ENCODE measurements at regions not wholly inside any gene's neighbourhood (a gene's known extent, or its start where the extent isn't known, plus 50 kb on each side); places are given as distances from the start of the nearest gene placed in this dataset.

DNA sequence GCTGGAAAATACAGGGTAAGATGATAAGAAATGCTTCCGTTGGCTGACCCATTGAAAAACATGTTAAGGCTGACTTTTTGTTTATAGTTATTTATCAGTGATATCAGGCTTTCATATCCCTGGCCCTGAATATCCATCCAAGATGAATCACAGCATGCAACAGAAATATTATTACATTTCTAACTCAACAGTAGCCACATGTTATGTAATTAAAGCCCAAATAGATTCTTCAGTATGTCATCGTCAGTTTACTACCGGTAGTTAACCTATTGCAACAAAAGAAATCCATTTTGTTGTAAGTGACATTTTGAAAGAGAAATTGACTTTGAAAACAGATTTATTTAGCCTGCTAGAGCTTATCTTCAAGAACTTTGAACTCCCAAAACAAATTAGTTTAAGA is 354.1 kb upstream of the CELF2 start:
- H3K4me3 ChIP-seq: no peak overlapping the region
- peaks cover 6% of the 10 kb centered on the region for H3K4me1 ChIP-seq
- no peak overlapping the region for H3K27ac ChIP-seq
- no peaks in the 10 kb centered on the region for H3K9me3 ChIP-seq
- DNase-seq (ENCODE audit: extremely low spot score in 2 of 2): no peak
- intact Hi-C loops (cut with DNase I): no loop called here
- H3K36me3 ChIP-seq: no peaks in the 10 kb centered on the region
- no peak for TF ChIP-seq POLR2A (IDR thresholded peaks at IDR 0.05)
- TF ChIP-seq, protein P1, sequence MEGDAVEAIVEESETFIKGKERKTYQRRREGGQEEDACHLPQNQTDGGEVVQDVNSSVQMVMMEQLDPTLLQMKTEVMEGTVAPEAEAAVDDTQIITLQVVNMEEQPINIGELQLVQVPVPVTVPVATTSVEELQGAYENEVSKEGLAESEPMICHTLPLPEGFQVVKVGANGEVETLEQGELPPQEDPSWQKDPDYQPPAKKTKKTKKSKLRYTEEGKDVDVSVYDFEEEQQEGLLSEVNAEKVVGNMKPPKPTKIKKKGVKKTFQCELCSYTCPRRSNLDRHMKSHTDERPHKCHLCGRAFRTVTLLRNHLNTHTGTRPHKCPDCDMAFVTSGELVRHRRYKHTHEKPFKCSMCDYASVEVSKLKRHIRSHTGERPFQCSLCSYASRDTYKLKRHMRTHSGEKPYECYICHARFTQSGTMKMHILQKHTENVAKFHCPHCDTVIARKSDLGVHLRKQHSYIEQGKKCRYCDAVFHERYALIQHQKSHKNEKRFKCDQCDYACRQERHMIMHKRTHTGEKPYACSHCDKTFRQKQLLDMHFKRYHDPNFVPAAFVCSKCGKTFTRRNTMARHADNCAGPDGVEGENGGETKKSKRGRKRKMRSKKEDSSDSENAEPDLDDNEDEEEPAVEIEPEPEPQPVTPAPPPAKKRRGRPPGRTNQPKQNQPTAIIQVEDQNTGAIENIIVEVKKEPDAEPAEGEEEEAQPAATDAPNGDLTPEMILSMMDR (IDR thresholded peaks at IDR 0.05): no peak
- TF ChIP-seq POLR2AphosphoS5 (IDR thresholded peaks at IDR 0.05; ENCODE audit: insufficient read depth in 1 of 2, low read depth in 1 of 2): no peak
- H3K27me3 ChIP-seq: no peaks in the 10 kb centered on the region

DNA sequence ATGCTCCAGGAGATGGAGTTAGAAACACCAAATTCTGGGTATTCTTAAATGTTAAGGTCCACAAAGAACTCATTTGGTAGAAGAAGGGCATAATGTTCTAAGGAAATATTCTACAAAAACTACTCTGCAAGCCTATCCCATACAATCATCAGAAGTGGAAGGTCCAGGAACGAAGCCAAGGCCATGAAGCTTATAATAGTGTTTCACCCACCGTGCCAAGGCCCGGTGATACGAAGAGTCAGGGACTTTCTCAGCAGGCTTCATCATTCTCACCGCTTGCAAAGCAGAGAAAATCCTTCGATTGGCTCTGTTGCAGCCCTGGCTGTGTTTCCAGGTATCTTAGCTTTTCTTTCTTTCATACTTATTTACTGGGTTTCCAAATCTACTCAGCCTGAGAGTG is 351.9 kb upstream of the CELF2 start:
- no peak for DNase-seq (ENCODE audit: extremely low spot score in 2 of 2)
- Histone ChIP-seq H3K36me3 (no peaks in the 10 kb centered on the region), H3K27me3 (no peaks in the 10 kb centered on the region), H3K4me1 (no peaks in the 10 kb centered on the region), H3K4me3 (no peak overlapping the region), H3K9me3 (no peaks in the 10 kb centered on the region), H3K27ac (no peak overlapping the region)
- intact Hi-C loops (cut with DNase I): no loop called here
- TF ChIP-seq, protein P1 (IDR thresholded peaks at IDR 0.05): no peak
- TF ChIP-seq POLR2AphosphoS5 (IDR thresholded peaks at IDR 0.05; ENCODE audit: insufficient read depth in 1 of 2, low read depth in 1 of 2) (no peak), POLR2A (IDR thresholded peaks at IDR 0.05) (no peak)

DNA sequence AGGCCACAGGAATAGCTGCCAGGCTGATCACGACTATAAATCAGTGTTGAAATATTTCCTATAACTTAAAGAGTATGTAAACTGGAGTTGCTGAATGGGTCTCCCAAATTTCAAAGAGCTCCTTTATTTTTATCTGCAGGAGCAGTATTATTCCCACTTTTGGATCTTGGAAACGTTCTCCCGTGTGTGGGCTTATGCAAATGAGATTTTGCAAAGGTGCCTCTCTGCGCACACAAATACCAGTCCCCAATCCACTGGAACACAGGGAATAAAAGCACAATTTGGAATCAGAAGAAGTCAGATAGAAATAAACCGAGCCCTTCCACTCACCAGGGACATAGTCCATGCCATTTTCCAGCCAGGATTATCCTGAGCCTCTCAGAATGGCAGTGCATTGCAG is 350.2 kb upstream of the CELF2 start:
- no peak for DNase-seq (ENCODE audit: extremely low spot score in 2 of 2)
- Histone ChIP-seq H3K4me3 (no peak overlapping the region), H3K4me1 (no peaks in the 10 kb centered on the region), H3K27ac (no peak overlapping the region), H3K27me3 (no peaks in the 10 kb centered on the region), H3K36me3 (no peaks in the 10 kb centered on the region), H3K9me3 (no peaks in the 10 kb centered on the region)
- TF ChIP-seq, protein P1 (IDR thresholded peaks at IDR 0.05): no peak
- TF ChIP-seq POLR2AphosphoS5 (IDR thresholded peaks at IDR 0.05; ENCODE audit: insufficient read depth in 1 of 2, low read depth in 1 of 2) (no peak), POLR2A (IDR thresholded peaks at IDR 0.05) (no peak)
- intact Hi-C loops (cut with DNase I): no loop called here

DNA sequence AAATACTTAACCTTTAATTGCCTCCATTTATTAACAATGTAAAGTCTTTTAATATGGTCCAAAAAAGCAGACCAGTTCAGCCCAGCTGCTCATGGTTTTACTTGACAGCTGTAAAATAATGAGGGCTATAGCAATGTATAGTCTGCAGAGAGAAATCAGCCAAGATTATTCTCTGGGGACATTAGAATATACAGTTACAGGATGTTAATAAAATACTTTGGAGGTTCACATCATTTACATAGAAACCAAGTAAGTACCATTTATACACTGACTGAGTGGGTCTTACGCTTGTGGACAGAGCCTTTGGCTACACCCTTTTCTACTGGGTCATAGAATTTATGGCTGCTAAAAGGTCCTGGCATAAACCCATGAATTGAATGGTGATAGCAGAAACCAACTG is 340.7 kb upstream of the CELF2 start:
- intact Hi-C loops (cut with DNase I): no loop called here

DNA sequence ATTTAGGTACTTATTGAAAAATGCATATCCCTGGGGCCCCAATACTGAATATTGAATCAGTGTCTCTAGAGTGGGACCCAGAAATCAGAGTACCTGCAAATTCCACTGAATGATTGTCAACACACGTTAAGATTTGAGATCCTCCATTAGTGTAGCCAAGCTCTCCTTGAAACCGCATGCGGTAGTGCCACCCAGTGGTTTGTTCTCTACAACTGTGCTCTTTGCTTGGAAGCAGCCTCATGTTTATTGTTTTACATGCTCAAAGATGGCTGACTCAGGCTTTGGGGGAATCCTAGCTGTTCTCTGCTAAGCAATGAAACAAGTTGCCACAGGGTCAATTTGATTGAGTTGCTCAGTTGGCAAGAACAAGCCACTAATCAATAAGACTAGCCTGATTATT is 340.2 kb upstream of the CELF2 start:
- no peak for TF ChIP-seq POLR2AphosphoS5 (IDR thresholded peaks at IDR 0.05; ENCODE audit: insufficient read depth in 1 of 2, low read depth in 1 of 2)
- TF ChIP-seq, protein P1 (IDR thresholded peaks at IDR 0.05): peak in 1 of 3 experiments; percentile 24
- no peak for TF ChIP-seq POLR2A (IDR thresholded peaks at IDR 0.05)
- Histone ChIP-seq H3K4me3 (no peak overlapping the region), H3K9me3 (no peaks in the 10 kb centered on the region), H3K27ac (no peak overlapping the region), H3K36me3 (no peaks in the 10 kb centered on the region), H3K27me3 (no peaks in the 10 kb centered on the region), H3K4me1 (no peaks in the 10 kb centered on the region)
- intact Hi-C loops (cut with DNase I): no loop called here
- DNase-seq (ENCODE audit: extremely low spot score in 2 of 2): no peak

More for the DNA sequence above, 340.7 kb upstream of the CELF2 start:
- H3K27me3 ChIP-seq: no peaks in the 10 kb centered on the region
- H3K4me3 ChIP-seq: no peak overlapping the region
- H3K27ac ChIP-seq: no peak overlapping the region
- TF ChIP-seq POLR2AphosphoS5 (IDR thresholded peaks at IDR 0.05; ENCODE audit: insufficient read depth in 1 of 2, low read depth in 1 of 2) (no peak), POLR2A (IDR thresholded peaks at IDR 0.05) (no peak)
- TF ChIP-seq, protein P1 (IDR thresholded peaks at IDR 0.05): no peak
- H3K36me3 ChIP-seq: no peaks in the 10 kb centered on the region
- H3K9me3 ChIP-seq: no peaks in the 10 kb centered on the region
- H3K4me1 ChIP-seq: no peaks in the 10 kb centered on the region
- DNase-seq (ENCODE audit: extremely low spot score in 2 of 2): no peak
